Activated CD8-positive, alpha-beta memory T cell treated with anti-CD3 and anti-CD28 coated beads for 48 hours (primary cell): ENCODE measurements at regions not wholly inside any gene's neighbourhood (a gene's known extent, or its start where the extent isn't known, plus 50 kb on each side); places are given as distances from the start of the nearest gene placed in this dataset.

Source experiments
- DNase-seq, 3 experiments: peaks; one replicate each; pipeline ENCODE4 v3.0.0-alpha.2; 2020; ENCODE audit warnings: low read depth in 2 of 3, low spot score in 2 of 3

GRCh38 chr11:71078482-71078881 lies 173.9 kb downstream of the SHANK2 start:
- DNase-seq, result no peak

- DNase-seq, result no peak
These were observed 175.7 kb downstream of the SHANK2 start for GRCh38 chr11:71076525-71077304.

- no peak for DNase-seq
These were observed 176.4 kb downstream of the SHANK2 start for GRCh38 chr11:71075871-71076420.

- no peak for DNase-seq
These were observed 177.2 kb downstream of the SHANK2 start for GRCh38 chr11:71075116-71075720.

GRCh38 chr11:71071736-71072509 lies 180.5 kb downstream of the SHANK2 start:
- DNase-seq, result no peak

GRCh38 chr11:71070490-71071453 lies 181.6 kb downstream of the SHANK2 start:
- no peak for DNase-seq

GRCh38 chr11:71068963-71069362 lies 183.4 kb downstream of the SHANK2 start:
- DNase-seq, result no peak

GRCh38 chr11:71067753-71068152 lies 184.6 kb downstream of the SHANK2 start:
- no peak for DNase-seq

GRCh38 chr11:71066311-71066710 lies 186.1 kb downstream of the SHANK2 start:
- no peak for DNase-seq

GRCh38 chr11:71065841-71066240 lies 186.5 kb downstream of the SHANK2 start:
- DNase-seq, result no peak

GRCh38 chr11:71064702-71065515 lies 187.5 kb downstream of the SHANK2 start:
- no peak for DNase-seq

GRCh38 chr11:71064183-71064582 lies 188.2 kb downstream of the SHANK2 start:
- DNase-seq, result no peak

- no peak for DNase-seq
These were observed 189.2 kb downstream of the SHANK2 start for GRCh38 chr11:71063129-71063528.

- no peak for DNase-seq
These were observed 190.2 kb downstream of the SHANK2 start for GRCh38 chr11:71062199-71062598.

- no peak for DNase-seq
These were observed 192.0 kb downstream of the SHANK2 start for GRCh38 chr11:71060391-71060791.

GRCh38 chr11:71059662-71060061 lies 192.7 kb downstream of the SHANK2 start:
- no peak for DNase-seq

- no peak for DNase-seq
These were observed 196.5 kb downstream of the SHANK2 start for GRCh38 chr11:71055925-71056324.
